GM19395 (cell line): ENCODE measurements at regions not wholly inside any gene's neighbourhood (a gene's known extent, or its start where the extent isn't known, plus 50 kb on each side); places are given as distances from the start of the nearest gene placed in this dataset.
"Not testable (repeated sequence)": the region's sequence is repeated elsewhere in the genome, so short reads cannot be mapped to it uniquely, and the experiment has no call there.

Experiments
- ATAC-seq: cut with Tn5 transposase; IDR thresholded peaks from one replicate; pipeline ENCODE4 v1.9.1; 2021; ENCODE audit warnings: mild to moderate bottlenecking, moderate library complexity; ENCODE audit not compliant: unreplicated experiment

DNA sequence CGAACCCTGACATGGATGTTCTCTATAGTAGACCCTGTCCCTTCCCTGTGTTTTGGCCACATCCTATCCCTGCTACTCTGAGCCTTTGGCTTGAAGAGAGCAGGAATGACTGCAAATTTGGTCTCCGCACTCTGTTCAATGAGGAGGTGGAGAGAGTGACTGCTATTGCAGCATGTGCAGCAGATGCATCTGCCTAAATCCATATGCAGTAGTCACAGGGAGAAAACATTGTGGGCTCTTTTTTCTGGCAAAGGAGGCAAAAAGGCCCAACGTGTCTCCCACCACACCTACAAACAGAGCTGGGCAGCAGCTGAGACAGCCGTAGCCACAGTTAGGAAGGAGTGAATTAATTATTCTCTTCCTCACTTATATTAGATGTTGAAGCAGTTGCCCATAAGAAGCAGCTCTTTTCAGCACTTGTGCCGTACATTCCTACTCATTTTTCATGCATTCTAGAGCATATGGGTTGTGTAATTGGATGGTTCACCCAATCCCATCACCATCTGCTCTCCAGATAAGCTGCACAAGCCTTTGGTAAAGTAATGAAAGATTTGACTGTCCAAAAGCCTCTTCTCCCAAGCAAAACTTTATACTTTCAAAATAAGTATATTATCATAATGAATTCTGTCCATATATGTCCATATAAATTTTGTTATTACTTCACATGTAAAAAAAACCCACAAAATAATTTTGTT, 147.9 kb upstream of the FAM47A start:
- no peak for ATAC-seq

DNA sequence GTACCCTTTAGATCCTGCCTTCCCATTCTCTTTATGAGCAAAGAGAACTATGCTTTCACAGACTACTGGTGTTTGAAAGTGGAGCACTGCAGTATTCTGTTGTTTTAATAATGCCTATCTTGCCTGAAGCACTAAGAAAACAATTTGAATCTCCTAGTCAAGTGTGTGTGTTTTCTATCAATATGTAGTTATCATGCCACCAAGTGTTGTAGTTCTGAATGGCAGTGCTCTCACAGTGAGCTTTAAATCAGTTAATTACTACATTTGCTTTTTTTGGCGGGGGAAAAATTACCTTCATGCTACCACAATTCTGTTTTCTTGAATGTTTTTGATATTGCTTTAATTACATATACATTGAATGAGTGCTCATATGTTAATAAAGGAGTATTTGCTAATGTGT, 143.6 kb upstream of the FAM47A start:
- ATAC-seq = no peak

DNA sequence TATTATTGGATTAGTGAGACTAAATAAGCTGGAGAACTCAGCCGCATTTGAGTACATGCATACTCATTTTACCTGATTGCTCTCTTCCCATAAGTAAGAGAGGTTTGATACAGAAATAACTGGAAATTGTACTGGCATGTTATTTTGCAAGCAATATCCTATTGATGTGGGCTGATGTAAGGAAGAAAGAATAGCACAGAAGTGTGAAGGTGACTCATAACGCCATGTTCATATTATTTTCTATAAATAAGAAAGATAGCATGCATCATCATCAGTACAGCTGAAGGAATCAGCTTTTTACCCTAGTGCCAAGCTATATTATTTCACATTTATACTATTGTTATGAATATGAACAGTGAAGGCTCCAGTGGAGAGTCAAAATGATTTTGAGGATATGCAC, 138.3 kb upstream of the FAM47A start:
- no peak for ATAC-seq

DNA sequence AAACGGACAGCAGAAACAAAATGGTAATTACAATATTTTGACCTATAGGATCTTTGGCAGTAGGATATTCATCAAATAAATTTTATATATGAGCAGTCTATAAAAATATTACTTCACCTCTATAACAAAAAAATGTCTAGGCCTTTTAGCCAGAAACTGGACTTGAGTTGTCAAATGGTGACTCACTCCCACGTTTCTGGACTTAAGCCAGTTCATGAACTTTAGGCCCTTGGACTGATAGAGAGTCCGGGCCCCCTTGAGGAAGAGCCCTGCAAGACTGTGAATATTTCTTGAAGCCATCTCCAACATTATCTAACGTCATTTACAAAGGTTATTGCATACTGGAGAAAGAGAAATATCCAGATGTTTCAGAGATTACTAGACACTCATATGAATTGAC, 106.8 kb upstream of the FAM47A start:
- no peak for ATAC-seq

DNA sequence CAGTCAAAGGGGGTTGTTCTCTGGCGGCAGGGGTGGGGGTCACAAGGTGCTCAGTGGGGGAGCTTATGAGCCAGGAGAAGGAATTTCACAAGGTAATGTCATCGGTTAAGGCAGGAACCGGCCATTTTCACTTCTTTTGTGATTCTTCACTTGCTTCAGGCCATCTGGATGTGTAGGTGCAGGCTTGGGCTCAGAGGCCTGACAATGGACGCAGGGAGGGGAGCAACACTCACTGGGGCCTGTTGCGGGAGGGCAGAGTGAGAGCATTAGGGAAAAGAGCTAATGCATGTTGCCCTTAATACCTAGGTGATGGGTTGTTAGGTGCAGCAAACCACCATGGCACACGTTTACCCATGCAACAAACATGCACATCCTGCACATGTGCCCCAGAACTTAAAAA, 98.0 kb upstream of the FAM47A start:
- not testable (repeated sequence) for ATAC-seq

DNA sequence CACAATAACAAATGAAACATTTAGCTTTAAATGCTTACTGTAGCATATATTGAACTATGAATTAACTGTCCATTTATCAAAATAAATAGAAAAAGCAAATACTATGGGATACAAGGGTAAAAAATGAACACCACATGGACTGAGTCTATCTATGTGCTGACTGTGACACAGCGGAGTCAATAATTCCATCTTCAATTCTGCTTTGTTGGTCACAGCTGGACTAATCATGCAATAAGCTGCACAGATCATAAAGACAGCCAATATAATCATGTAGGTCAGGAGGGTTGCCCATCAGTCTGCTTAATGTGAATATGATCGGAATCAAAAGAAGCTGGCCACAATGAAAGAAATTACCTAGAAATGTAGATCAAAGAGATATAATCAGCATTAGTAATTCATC, 95.7 kb upstream of the FAM47A start:
- no peak for ATAC-seq

DNA sequence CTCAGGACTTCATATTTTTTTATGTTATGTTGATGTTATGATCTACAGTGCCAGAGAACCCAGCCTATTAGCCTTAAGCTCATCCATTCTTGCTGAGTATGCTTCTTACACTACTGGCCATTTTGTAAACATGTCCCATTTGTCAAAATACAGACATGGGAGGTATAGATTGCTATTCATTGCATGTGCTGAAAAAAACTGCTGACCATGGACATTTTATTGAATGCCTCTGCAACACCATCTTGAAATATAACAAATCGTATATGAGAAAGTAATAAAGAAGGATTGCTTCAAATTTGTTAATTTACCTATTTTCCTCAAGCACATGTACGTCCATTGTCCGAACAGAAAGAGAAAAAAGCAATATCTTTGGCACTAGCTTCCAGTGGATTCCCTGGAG, 91.5 kb upstream of the FAM47A start:
- no peak for ATAC-seq

DNA sequence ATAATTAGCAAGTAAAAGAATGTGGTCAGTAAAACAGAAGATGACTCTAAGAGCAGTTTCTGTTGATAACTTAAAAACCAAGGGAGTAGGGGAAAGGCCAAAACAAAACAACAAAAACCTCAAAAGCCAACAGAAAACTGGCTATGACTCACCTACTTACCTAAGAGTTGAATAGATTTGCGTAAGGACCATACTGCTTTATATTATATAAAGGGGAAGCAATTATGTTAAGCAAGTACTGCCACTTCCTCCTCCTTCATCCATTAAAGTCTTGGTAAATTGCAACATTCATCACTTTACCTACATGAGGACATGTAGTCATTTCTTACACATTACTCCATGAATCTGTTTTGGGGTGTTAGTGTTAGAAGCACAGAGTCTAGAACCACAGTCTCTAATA, 85.9 kb upstream of the FAM47A start:
- no peak for ATAC-seq

DNA sequence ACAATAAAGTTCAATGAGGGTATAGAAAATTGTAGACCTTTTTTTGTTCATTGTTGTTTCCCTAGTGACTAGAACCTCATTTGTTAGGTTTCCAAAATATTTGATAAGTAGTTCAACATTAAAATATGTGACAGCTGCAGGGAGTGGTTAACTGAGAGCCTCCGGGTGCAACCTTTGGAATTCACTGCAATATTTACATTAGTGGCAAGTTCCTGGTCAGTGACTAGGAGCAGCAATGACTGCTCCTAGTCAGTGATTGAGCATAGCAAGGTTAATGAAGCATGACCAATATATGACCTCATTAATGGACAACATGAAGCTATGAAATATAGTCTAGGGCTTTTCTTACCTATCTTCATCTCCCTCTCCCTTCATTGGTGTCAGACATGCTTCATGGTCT, 65.8 kb upstream of the FAM47A start:
- ATAC-seq = no peak
